ENCODE measurements at regions not wholly inside any gene's neighbourhood (a gene's known extent, or its start where the extent isn't known, plus 50 kb on each side); places are given as distances from the start of the nearest gene placed in this dataset.

DNA sequence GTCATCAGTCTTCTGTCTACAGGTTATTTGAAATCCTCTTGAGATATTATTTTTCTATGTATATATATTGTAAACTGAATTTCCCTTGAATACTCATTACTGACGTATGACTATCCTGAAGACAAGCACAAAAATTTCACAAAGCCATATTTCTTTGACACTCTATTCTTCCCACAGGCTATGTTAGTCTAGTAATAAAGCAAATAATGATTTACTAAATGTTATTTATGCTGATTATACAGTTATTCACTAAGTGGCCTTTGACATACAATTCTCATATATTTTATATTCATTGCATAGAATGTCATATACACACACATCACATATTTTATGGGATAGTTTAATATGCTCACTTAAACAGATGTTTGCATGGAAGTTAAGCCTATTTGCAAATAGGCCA lies 793.0 kb upstream of the GRAMD2B start:
- TF ChIP-seq, protein P1, sequence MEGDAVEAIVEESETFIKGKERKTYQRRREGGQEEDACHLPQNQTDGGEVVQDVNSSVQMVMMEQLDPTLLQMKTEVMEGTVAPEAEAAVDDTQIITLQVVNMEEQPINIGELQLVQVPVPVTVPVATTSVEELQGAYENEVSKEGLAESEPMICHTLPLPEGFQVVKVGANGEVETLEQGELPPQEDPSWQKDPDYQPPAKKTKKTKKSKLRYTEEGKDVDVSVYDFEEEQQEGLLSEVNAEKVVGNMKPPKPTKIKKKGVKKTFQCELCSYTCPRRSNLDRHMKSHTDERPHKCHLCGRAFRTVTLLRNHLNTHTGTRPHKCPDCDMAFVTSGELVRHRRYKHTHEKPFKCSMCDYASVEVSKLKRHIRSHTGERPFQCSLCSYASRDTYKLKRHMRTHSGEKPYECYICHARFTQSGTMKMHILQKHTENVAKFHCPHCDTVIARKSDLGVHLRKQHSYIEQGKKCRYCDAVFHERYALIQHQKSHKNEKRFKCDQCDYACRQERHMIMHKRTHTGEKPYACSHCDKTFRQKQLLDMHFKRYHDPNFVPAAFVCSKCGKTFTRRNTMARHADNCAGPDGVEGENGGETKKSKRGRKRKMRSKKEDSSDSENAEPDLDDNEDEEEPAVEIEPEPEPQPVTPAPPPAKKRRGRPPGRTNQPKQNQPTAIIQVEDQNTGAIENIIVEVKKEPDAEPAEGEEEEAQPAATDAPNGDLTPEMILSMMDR (IDR thresholded peaks at IDR 0.05), result no peak
- Mint-ChIP-seq H3K4me3 (no peak overlapping the region), H3K27me3 (ENCODE audit: insufficient read depth) (peaks cover 3% of the 10 kb centered on the region), H3K27ac (no peak overlapping the region), H3K36me3 (ENCODE audit: low read depth) (no peaks in the 10 kb centered on the region), H3K9me3 (peaks cover 11% of the 10 kb centered on the region), H3K4me1 (ENCODE audit: low read depth) (no peaks in the 10 kb centered on the region)
- no peak for DNase-seq

DNA sequence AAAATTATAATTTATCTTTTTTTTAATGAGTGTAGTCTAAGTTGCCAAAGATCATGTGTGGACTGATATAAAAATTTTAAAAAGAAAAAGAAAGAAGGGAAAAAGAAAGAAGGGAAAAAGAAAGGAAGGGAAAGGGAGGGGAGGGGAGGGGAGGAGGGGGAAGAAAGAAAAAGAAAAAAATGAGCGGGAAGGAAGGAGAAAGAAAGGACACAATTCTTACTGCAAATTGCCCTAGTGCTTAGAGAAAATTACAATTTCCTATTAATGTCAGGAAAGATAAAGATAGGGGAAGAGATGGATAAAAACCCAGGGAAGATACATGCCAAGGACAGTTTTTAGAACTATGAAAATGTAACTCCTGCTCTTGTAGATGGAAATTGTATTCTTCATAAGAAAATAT lies 789.7 kb upstream of the GRAMD2B start:
- no peak overlapping the region for H3K4me3 Mint-ChIP-seq
- H3K27ac Mint-ChIP-seq, result no peak overlapping the region
- no peaks in the 10 kb centered on the region for H3K36me3 Mint-ChIP-seq (ENCODE audit: low read depth)
- peaks cover 4% of the 10 kb centered on the region for H3K9me3 Mint-ChIP-seq
- TF ChIP-seq, protein P1 (IDR thresholded peaks at IDR 0.05), result no peak
- peaks cover 3% of the 10 kb centered on the region; the same call in 1 of the 2 replicates for H3K27me3 Mint-ChIP-seq (ENCODE audit: insufficient read depth)
- no peak for DNase-seq
- H3K4me1 Mint-ChIP-seq (ENCODE audit: low read depth), result no peaks in the 10 kb centered on the region

DNA sequence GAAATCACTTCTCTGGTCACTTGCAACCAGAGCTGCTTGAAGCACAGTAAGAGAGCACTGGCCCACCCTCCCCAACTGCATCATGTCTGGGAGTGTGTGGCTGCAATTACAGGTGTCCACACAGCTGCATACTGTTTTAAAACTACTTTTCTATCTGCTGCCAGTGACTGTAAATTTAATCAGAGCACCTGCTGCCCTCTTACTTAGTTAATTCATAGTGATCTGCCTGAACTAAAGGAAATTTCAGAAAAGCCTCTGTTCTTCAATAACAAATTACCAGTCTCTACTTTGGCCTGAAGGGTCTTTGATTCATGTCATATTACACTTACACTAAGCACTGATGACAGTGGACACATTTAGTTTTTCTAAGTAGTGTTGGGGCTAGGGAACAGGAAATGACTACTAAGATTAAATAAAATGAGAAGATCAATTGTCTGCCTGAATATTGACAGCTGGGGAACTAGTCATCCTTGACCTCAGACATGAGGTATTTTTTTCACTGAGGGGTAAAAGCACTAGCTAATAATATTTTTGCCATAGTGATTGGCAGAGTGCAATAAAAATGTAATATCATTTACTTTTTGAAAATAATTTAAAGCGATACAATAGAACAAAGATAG lies 788.9 kb upstream of the GRAMD2B start:
- Mint-ChIP-seq H3K27ac (no peak overlapping the region), H3K4me1 (ENCODE audit: low read depth) (no peaks in the 10 kb centered on the region), H3K36me3 (ENCODE audit: low read depth) (no peaks in the 10 kb centered on the region), H3K27me3 (ENCODE audit: insufficient read depth) (peaks cover 3% of the 10 kb centered on the region; the same call in 1 of the 2 replicates), H3K4me3 (no peak overlapping the region), H3K9me3 (peaks cover 4% of the 10 kb centered on the region)
- TF ChIP-seq, protein P1 (IDR thresholded peaks at IDR 0.05), result no peak
- no peak for DNase-seq

DNA sequence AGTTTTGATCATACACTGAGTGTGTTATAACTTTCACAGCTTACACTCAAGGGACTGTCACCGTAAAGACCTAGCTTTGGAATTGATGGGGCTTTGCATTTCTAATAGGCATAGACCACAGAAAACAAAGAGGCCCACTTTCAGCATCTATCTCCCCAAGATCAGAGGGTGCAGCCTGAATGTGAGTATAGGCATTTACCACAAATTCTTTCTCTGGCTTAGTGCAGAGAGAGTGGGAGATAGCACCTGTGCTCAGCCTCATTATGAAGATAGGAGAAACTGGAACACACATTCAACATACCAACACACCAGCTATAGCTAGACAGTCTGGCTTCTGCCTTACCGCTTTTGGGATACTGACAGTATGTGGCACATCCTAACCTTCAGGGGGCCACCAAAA lies 783.4 kb upstream of the GRAMD2B start:
- H3K36me3 Mint-ChIP-seq (ENCODE audit: low read depth), result no peaks in the 10 kb centered on the region
- H3K27ac Mint-ChIP-seq, result no peak overlapping the region
- no peak for DNase-seq
- peaks cover 1% of the 10 kb centered on the region; the same call in 1 of the 2 replicates for H3K27me3 Mint-ChIP-seq (ENCODE audit: insufficient read depth)
- peaks cover 22% of the 10 kb centered on the region for H3K9me3 Mint-ChIP-seq
- TF ChIP-seq, protein P1 (IDR thresholded peaks at IDR 0.05), result no peak
- no peak overlapping the region for H3K4me3 Mint-ChIP-seq
- H3K4me1 Mint-ChIP-seq (ENCODE audit: low read depth), result no peaks in the 10 kb centered on the region

DNA sequence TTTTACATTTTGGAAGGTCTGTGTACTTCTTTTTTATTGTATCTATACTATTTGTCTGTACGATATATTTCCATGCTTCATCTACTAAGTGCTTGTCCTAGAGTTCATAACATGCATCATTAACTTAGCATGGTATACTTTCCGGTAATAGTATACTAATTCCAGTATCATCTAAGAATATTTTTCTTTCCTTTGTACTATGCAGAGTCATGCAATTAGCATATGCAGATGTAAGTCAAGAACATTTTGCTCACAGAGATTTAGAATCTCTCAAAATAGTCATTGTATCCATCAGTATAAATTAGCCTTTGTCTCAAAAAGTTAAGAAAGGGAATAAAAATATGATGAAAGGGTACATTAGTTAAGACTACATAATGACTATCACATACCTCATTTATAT lies 770.4 kb upstream of the GRAMD2B start:
- no peaks in the 10 kb centered on the region; the same call in 1 of the 2 replicates for H3K27me3 Mint-ChIP-seq (ENCODE audit: insufficient read depth)
- DNase-seq, result no peak
- no peaks in the 10 kb centered on the region for H3K36me3 Mint-ChIP-seq (ENCODE audit: low read depth)
- H3K4me3 Mint-ChIP-seq, result no peak overlapping the region
- TF ChIP-seq, protein P1 (IDR thresholded peaks at IDR 0.05), result no peak
- H3K4me1 Mint-ChIP-seq (ENCODE audit: low read depth), result no peaks in the 10 kb centered on the region
- H3K27ac Mint-ChIP-seq, result no peak overlapping the region
- H3K9me3 Mint-ChIP-seq, result peaks cover 29% of the 10 kb centered on the region

Measured in HFFc6 (cell line).